LNCAP (cell line): ENCODE measurements at regions not wholly inside any gene's neighbourhood (a gene's known extent, or its start where the extent isn't known, plus 50 kb on each side); places are given as distances from the start of the nearest gene placed in this dataset.

ENCODE experiments used
- CTCF ChIP-seq: fragments of 450-650 bp; IDR thresholded peaks from 2 replicates; pipeline ENCODE4 v1.5.1; 2017; ENCODE audit warnings: mild to moderate bottlenecking

- no peak for TF ChIP-seq CTCF
These were observed 55.5 kb upstream of the SLC8A1 start for GRCh38 chr2:40507432-40507831.

- TF ChIP-seq CTCF = no peak
These were observed 58.4 kb upstream of the SLC8A1 start for GRCh38 chr2:40510304-40510703.

- no peak for TF ChIP-seq CTCF
These were observed 59.8 kb upstream of the SLC8A1 start for GRCh38 chr2:40511661-40512213.

- TF ChIP-seq CTCF = no peak
These were observed 60.4 kb upstream of the SLC8A1 start for GRCh38 chr2:40512256-40512655.

GRCh38 chr2:40513201-40513600, 61.3 kb upstream of the SLC8A1 start:
- TF ChIP-seq CTCF = no peak

- TF ChIP-seq CTCF = no peak
These were observed 64.7 kb upstream of the SLC8A1 start for GRCh38 chr2:40516604-40517003.

GRCh38 chr2:40528564-40528963, 76.7 kb upstream of the SLC8A1 start:
- TF ChIP-seq CTCF = no peak

- no peak for TF ChIP-seq CTCF
These were observed 79.5 kb upstream of the SLC8A1 start for GRCh38 chr2:40531359-40531758.
